ENCODE measurements at regions not wholly inside any gene's neighbourhood (a gene's known extent, or its start where the extent isn't known, plus 50 kb on each side); places are given as distances from the start of the nearest gene placed in this dataset.

GRCh38 chr16:87542531-87543102, 49.8 kb upstream of the ZCCHC14 start:
- H4K20me1 ChIP-seq (ENCODE audit: insufficient read depth), result no peaks in the 10 kb centered on the region
- H3F3A ChIP-seq (ENCODE audit: insufficient read depth, low read length, poor library complexity, severe bottlenecking), result no peaks in the 10 kb centered on the region
- no peak overlapping the region for H2AFZ ChIP-seq (ENCODE audit: low read depth, low read length)
- H3K9me3 ChIP-seq (ENCODE audit: low read length), result no peaks in the 10 kb centered on the region
- H3K27ac ChIP-seq (ENCODE audit: low read length), result peak overlapping the region; percentile 16
- peak overlapping the region; percentile 18 for H3K4me3 ChIP-seq (ENCODE audit: low read length)
- no peaks in the 10 kb centered on the region for H3K36me3 ChIP-seq (ENCODE audit: insufficient read depth, low read length)
- H3K9me2 ChIP-seq (ENCODE audit: insufficient read depth, low read length), result no peaks in the 10 kb centered on the region
- no peak overlapping the region for H3K4me2 ChIP-seq (ENCODE audit: low read length)
- no peaks in the 10 kb centered on the region for H3K79me2 ChIP-seq (replicated peaks; ENCODE audit: insufficient read depth, low read length)
- H3K9ac ChIP-seq (ENCODE audit: low read length), result peak overlapping the region; percentile 15
- no peak for TF ChIP-seq POLR2AphosphoS5 (IDR thresholded peaks at IDR 0.05)
- no peak for TF ChIP-seq EZH2 (IDR thresholded peaks at IDR 0.05; ENCODE audit: borderline replicate concordance, insufficient read depth, low read length, poor library complexity, severe bottlenecking)
- no peak for TF ChIP-seq TAF1 (IDR thresholded peaks at IDR 0.05; ENCODE audit: low read depth)
- TF ChIP-seq EP300 (conservative IDR thresholded peaks at IDR 0.05; ENCODE audit: poor library complexity, severe bottlenecking), result peak; percentile 14
- peak; percentile 22 for TF ChIP-seq CTCF (IDR thresholded peaks at IDR 0.05; ENCODE audit: poor library complexity, severe bottlenecking)
- no peak for TF ChIP-seq REST (IDR thresholded peaks at IDR 0.05; ENCODE audit: borderline replicate concordance)
- peak; percentile 21 for TF ChIP-seq RAD21 (conservative IDR thresholded peaks at IDR 0.05)
- TF ChIP-seq MXI1 (conservative IDR thresholded peaks at IDR 0.05; ENCODE audit: poor library complexity, severe bottlenecking), result no peak
- TF ChIP-seq SMC3 (conservative IDR thresholded peaks at IDR 0.05; ENCODE audit: poor library complexity), result peak; percentile 39
- H3K27me3 ChIP-seq (ENCODE audit: insufficient read depth, low read depth, low read length), result no peaks in the 10 kb centered on the region

Measured in neural cell (in vitro differentiated cells).